Ovary (tissue), 7 donors: ENCODE measurements at regions not wholly inside any gene's neighbourhood (a gene's known extent, or its start where the extent isn't known, plus 50 kb on each side); places are given as distances from the start of the nearest gene placed in this dataset.

Source experiments
- DNase-seq, 5 donors: peaks; one replicate each; pipeline ENCODE4 v3.0.0-alpha.2; 2019 to 2020
- H3K27ac ChIP-seq, 2 donors: fragments of 200-600 bp; one replicate each; pipeline versions ENCODE4 v1.5.1 to v1.8.0; 2019 to 2022
- H3K27me3 ChIP-seq: fragments of 200-600 bp; one replicate; pipeline ENCODE4 v1.8.0; 2022
- H3K36me3 ChIP-seq: fragments of 200-600 bp; sonication (generic); one replicate; pipeline ENCODE4 v1.5.1; 2019
- H3K4me1 ChIP-seq: one replicate; pipeline ENCODE4 v1.8.1; 2013; ENCODE audit warnings: mild to moderate bottlenecking, moderate library complexity; ENCODE audit not compliant: insufficient read depth
- H3K4me3 ChIP-seq: fragments of 200-600 bp; sonication (generic); one replicate; pipeline ENCODE4 v1.5.1; 2017
- H3K9me3 ChIP-seq, 2 donors: fragments of 200-600 bp in 1 of 2; sonication (generic) in 1 of 2; one replicate each; pipeline versions ENCODE4 v1.5.1 to v1.8.1; 2013 to 2019; ENCODE audit warnings: mild to moderate bottlenecking in 1 of 2, moderate library complexity in 1 of 2
- CTCF ChIP-seq, 3 donors: fragments of 450-650 bp in 2 of 3; fragments of 200-600 bp in 1 of 3; IDR thresholded peaks; one replicate each; pipeline versions ENCODE4 v1.5.1 to v1.8.0; 2016 to 2022; ENCODE audit warnings: antibody characterized with exemption in 3 of 3, mild to moderate bottlenecking in 1 of 3
- EP300 ChIP-seq: sonication (generic); formaldehyde crosslinking; IDR thresholded peaks from one replicate; pipeline ENCODE4 v1.6.1; 2017; ENCODE audit warnings: antibody characterized with exemption
- POLR2A ChIP-seq: fragments of 450-650 bp; IDR thresholded peaks from one replicate; pipeline ENCODE4 v1.6.1; 2017; ENCODE audit warnings: antibody characterized with exemption, mild to moderate bottlenecking, moderate library complexity
- WGBS, 3 donors: extraction: QIAGEN DNeasy Blood & Tissue Kit in 1 of 3; methylation state at CpG; one replicate each; pipeline versions ENCODE4 v1.1.5 to v1.1.7; 2013 to 2017; 5-methylcytosine and 5-hydroxymethylcytosine counted together
- intact Hi-C, 4 donors: fragments of 100-400 bp; cut with DNase I; formaldehyde crosslinking; loops; one replicate each; pipeline versions ENCODE4 v1.11.0 to v1.15.1; 2022 to 2023
- donor health status: DM: no; HTN: no; CAD: no; lungs with moderate emphysema.
- donor health status: DM: no; HTN: no; CAD: no.
- donor health status: Bipolar disorder and iron deficiency.
- donor health status: DM: no; HTN: no; CAD: no.
- donor health status: DM: yes; HTN: yes; CAD: no.

GRCh38 chr3:102206511-102207031 is 228.2 kb upstream of the ZPLD1 start:
- intact Hi-C loops, result no loop called here
- no peaks in the 10 kb centered on the region for H3K27me3 ChIP-seq
- WGBS, 3 donors, result 27 to 41% (median 31%) methylated on average over 4 of the region's 4 CpGs

GRCh38 chr3:102207151-102207571 is 227.7 kb upstream of the ZPLD1 start:
- Histone ChIP-seq H3K27ac (no peak overlapping the region), H3K9me3 (no peaks in the 10 kb centered on the region), H3K27me3 (no peaks in the 10 kb centered on the region), H3K4me1 (no peaks in the 10 kb centered on the region), H3K4me3 (no peak overlapping the region), H3K36me3 (no peaks in the 10 kb centered on the region)
- DNase-seq, result no peak
- WGBS, 3 donors, result 67 to 78% (median 68%) methylated on average over 3 of the region's 3 CpGs
- intact Hi-C loops, result no loop called here
- no peak for TF ChIP-seq EP300
- no peak for TF ChIP-seq POLR2A
- no peak for TF ChIP-seq CTCF (IDR thresholded peaks at IDR 0.05)

More at GRCh38 chr3:102206511-102207031, 228.2 kb upstream of the ZPLD1 start:
- H3K9me3 ChIP-seq, result no peaks in the 10 kb centered on the region
- H3K36me3 ChIP-seq, result no peaks in the 10 kb centered on the region
- H3K27ac ChIP-seq, result no peak overlapping the region
- peak in 4 of 5 donors; percentile 23 to 61 (median 36) for DNase-seq
- TF ChIP-seq POLR2A (no peak), EP300 (no peak)
- no peak overlapping the region for H3K4me3 ChIP-seq
- H3K4me1 ChIP-seq, result no peaks in the 10 kb centered on the region

GRCh38 chr3:102215166-102215565 is 219.6 kb upstream of the ZPLD1 start:
- Histone ChIP-seq H3K36me3 (no peaks in the 10 kb centered on the region), H3K4me1 (no peaks in the 10 kb centered on the region), H3K27ac (no peak overlapping the region), H3K4me3 (no peak overlapping the region), H3K9me3 (no peaks in the 10 kb centered on the region), H3K27me3 (no peaks in the 10 kb centered on the region)
- no peak for DNase-seq
- TF ChIP-seq CTCF (IDR thresholded peaks at IDR 0.05), result no peak
- no peak for TF ChIP-seq EP300
- no peak for TF ChIP-seq POLR2A
- WGBS, 3 donors, result 95 to 96% (median 95%) methylated on average over 2 of the region's 2 CpGs
- intact Hi-C loops, result no loop called here

- DNase-seq, result no peak
- no peak overlapping the region for H3K4me3 ChIP-seq
- H3K27me3 ChIP-seq, result no peaks in the 10 kb centered on the region
- 81 to 88% (median 86%) methylated on average over 10 of the region's 10 CpGs for WGBS, 3 donors
- no peaks in the 10 kb centered on the region for H3K9me3 ChIP-seq
- TF ChIP-seq EP300 (no peak), CTCF (IDR thresholded peaks at IDR 0.05) (no peak), POLR2A (no peak)
- no peak overlapping the region for H3K27ac ChIP-seq
- intact Hi-C loops, result loop anchor here in 2 of 4 donors (5.0 kb wide), 1 partner anchor 411 kb away; no protein-coding TSS in a partner anchor
- H3K4me1 ChIP-seq, result no peaks in the 10 kb centered on the region
- H3K36me3 ChIP-seq, result no peaks in the 10 kb centered on the region
These were observed 211.7 kb upstream of the ZPLD1 start for GRCh38 chr3:102223132-102223531.

GRCh38 chr3:102224171-102224570 is 210.6 kb upstream of the ZPLD1 start:
- TF ChIP-seq POLR2A (no peak), EP300 (no peak), CTCF (IDR thresholded peaks at IDR 0.05) (no peak)
- no peak for DNase-seq
- Histone ChIP-seq H3K36me3 (no peaks in the 10 kb centered on the region), H3K4me1 (no peaks in the 10 kb centered on the region), H3K9me3 (no peaks in the 10 kb centered on the region), H3K27ac (no peak overlapping the region), H3K4me3 (no peak overlapping the region), H3K27me3 (no peaks in the 10 kb centered on the region)
- intact Hi-C loops, result loop anchor here in 2 of 4 donors (5.0 kb wide), 1 partner anchor 412 kb away; no protein-coding TSS in a partner anchor
- WGBS, 3 donors, result 76 to 86% (median 83%) methylated on average over 3 of the region's 3 CpGs
